Left ventricle myocardium inferior (tissue), 1 donor: ENCODE measurements at regions not wholly inside any gene's neighbourhood (a gene's known extent, or its start where the extent isn't known, plus 50 kb on each side); places are given as distances from the start of the nearest gene placed in this dataset.

Experiments used
- DNase-seq: peaks from one replicate; pipeline ENCODE4 v3.0.0-alpha.2; 2020
- H3K27ac ChIP-seq: fragments of 200-600 bp; replicated peaks from 2 replicates; pipeline ENCODE4 v1.8.0; 2021
- H3K27me3 ChIP-seq: fragments of 200-600 bp; 2 replicates; pipeline ENCODE4 v1.8.0; 2021; ENCODE audit warnings: low read depth
- H3K36me3 ChIP-seq: fragments of 200-600 bp; 2 replicates; pipeline ENCODE4 v1.8.0; 2021
- H3K4me1 ChIP-seq: fragments of 200-600 bp; 2 replicates; pipeline ENCODE4 v1.8.0; 2021
- H3K4me3 ChIP-seq: fragments of 200-600 bp; 2 replicates; pipeline ENCODE4 v1.8.0; 2021; ENCODE audit warnings: mild to moderate bottlenecking, moderate library complexity
- H3K9me3 ChIP-seq: fragments of 200-600 bp; replicated peaks from 2 replicates; pipeline ENCODE4 v1.8.0; 2021
- CTCF ChIP-seq: fragments of 200-600 bp; IDR thresholded peaks from 2 replicates; pipeline ENCODE4 v1.8.0; 2021; ENCODE audit warnings: antibody characterized with exemption, mild to moderate bottlenecking, borderline replicate concordance
- intact Hi-C: fragments of 100-400 bp; cut with micrococcal nuclease; formaldehyde crosslinking; loops from one replicate; pipeline ENCODE4 v1.11.0; 2022
- donor health status: DM: no; HTN: yes; CAD: no; lungs with severe emphysema.

- no peaks in the 10 kb centered on the region for H3K9me3 ChIP-seq
- no peaks in the 10 kb centered on the region for H3K4me1 ChIP-seq
- H3K4me3 ChIP-seq = no peak overlapping the region
- no peaks in the 10 kb centered on the region for H3K27me3 ChIP-seq
- DNase-seq = no peak
- no peak overlapping the region for H3K27ac ChIP-seq
- no peaks in the 10 kb centered on the region for H3K36me3 ChIP-seq
- intact Hi-C loops = no loop called here
- TF ChIP-seq CTCF = no peak
Observed at GRCh38 chr2:200212862-200213425, 93.5 kb upstream of the SPATS2L start.

GRCh38 chr2:200216310-200216709 is 90.2 kb upstream of the SPATS2L start:
- DNase-seq = no peak
- H3K36me3 ChIP-seq = no peaks in the 10 kb centered on the region
- H3K27me3 ChIP-seq = no peaks in the 10 kb centered on the region
- intact Hi-C loops = no loop called here
- H3K4me3 ChIP-seq = no peak overlapping the region
- no peaks in the 10 kb centered on the region for H3K4me1 ChIP-seq
- H3K9me3 ChIP-seq = no peaks in the 10 kb centered on the region
- no peak for TF ChIP-seq CTCF
- no peak overlapping the region for H3K27ac ChIP-seq

GRCh38 chr2:200217320-200217719 is 89.2 kb upstream of the SPATS2L start:
- intact Hi-C loops = no loop called here
- H3K36me3 ChIP-seq = no peaks in the 10 kb centered on the region
- H3K4me3 ChIP-seq = no peak overlapping the region
- H3K27me3 ChIP-seq = no peaks in the 10 kb centered on the region
- H3K27ac ChIP-seq = no peak overlapping the region
- TF ChIP-seq CTCF = no peak
- no peaks in the 10 kb centered on the region for H3K9me3 ChIP-seq
- H3K4me1 ChIP-seq = no peaks in the 10 kb centered on the region
- no peak for DNase-seq

- DNase-seq = no peak
- Histone ChIP-seq H3K4me1 (peaks cover under 1% of the 10 kb centered on the region), H3K27ac (no peak overlapping the region), H3K9me3 (no peaks in the 10 kb centered on the region), H3K4me3 (no peak overlapping the region), H3K27me3 (no peaks in the 10 kb centered on the region), H3K36me3 (no peaks in the 10 kb centered on the region)
- intact Hi-C loops = no loop called here
- TF ChIP-seq CTCF = no peak
Observed at GRCh38 chr2:200218645-200219044, 87.8 kb upstream of the SPATS2L start.

- no peak overlapping the region for H3K4me3 ChIP-seq
- H3K36me3 ChIP-seq = no peaks in the 10 kb centered on the region
- intact Hi-C loops = no loop called here
- no peak for TF ChIP-seq CTCF
- H3K4me1 ChIP-seq = peaks cover 4% of the 10 kb centered on the region
- no peaks in the 10 kb centered on the region for H3K9me3 ChIP-seq
- no peak for DNase-seq
- H3K27me3 ChIP-seq = no peaks in the 10 kb centered on the region
- no peak overlapping the region for H3K27ac ChIP-seq
Observed at GRCh38 chr2:200219309-200220113, 87.0 kb upstream of the SPATS2L start.
